IMR-90 (cell line): ENCODE measurements at regions not wholly inside any gene's neighbourhood (a gene's known extent, or its start where the extent isn't known, plus 50 kb on each side); places are given as distances from the start of the nearest gene placed in this dataset.

Source experiments
- ATAC-seq: fragments of 200-7000 bp; cut with Tn5 transposase; 2 replicates; pipeline ENCODE4 v1.9.1; 2020; ENCODE audit warnings: low read depth, mild to moderate bottlenecking, moderate library complexity
- BruUV-seq: library from RNA; stranded (reverse); fragments of 400-500 nt; replicated peaks from 2 replicates; lab custom pipeline; 2021; lab: Mats Ljungman, UMichigan
- CTCF ChIA-PET: fragments of 300-600 bp; formaldehyde crosslinking; extraction: SDS; loops from one replicate; lab custom pipeline; 2021; ENCODE audit warnings: antibody characterized with exemption; lab: Yijun Ruan, JAX
- POLR2A ChIA-PET: fragments of 300-600 bp; sonication (Branson Sonifier 250); formaldehyde crosslinking; loops from one replicate; lab custom pipeline; 2022; ENCODE audit warnings: antibody characterized with exemption; ENCODE audit not compliant: unreplicated experiment; lab: Charles Lee
- DNase-seq: peaks from one replicate; pipeline ENCODE4 v3.0.0; 2013
- H2AFZ ChIP-seq: replicated peaks from 2 replicates; pipeline ENCODE3; 2013; ENCODE audit warnings: low read length, mild to moderate bottlenecking; ENCODE audit not compliant: poor library complexity
- H2AK5ac ChIP-seq: 2 replicates; pipeline ENCODE4 v1.6.1; 2013; ENCODE audit warnings: low read depth, low read length, inconsistent platforms
- H2AK9ac ChIP-seq: replicated peaks from 2 replicates; pipeline ENCODE3; 2013; ENCODE audit warnings: mild to moderate bottlenecking, low read depth, low read length, moderate library complexity; ENCODE audit not compliant: poor library complexity
- H2BK120ac ChIP-seq: 2 replicates; pipeline ENCODE4 v1.6.1; 2013; ENCODE audit warnings: low read depth, low read length, inconsistent platforms
- H2BK15ac ChIP-seq: 3 replicates; pipeline ENCODE4 v1.6.1; 2013; ENCODE audit warnings: low read depth, low read length, inconsistent platforms
- H2BK20ac ChIP-seq: 2 replicates; pipeline ENCODE4 v1.6.1; 2013; ENCODE audit warnings: low read depth, mild to moderate bottlenecking, inconsistent platforms, low read length, moderate library complexity
- H2BK5ac ChIP-seq: 2 replicates; pipeline ENCODE4 v1.6.1; 2013; ENCODE audit warnings: mild to moderate bottlenecking, low read depth, low read length, inconsistent platforms; ENCODE audit not compliant: poor library complexity, severe bottlenecking
- H3K14ac ChIP-seq: replicated peaks from 2 replicates; pipeline ENCODE4 v1.6.1; 2013; ENCODE audit warnings: low read depth, low read length, inconsistent platforms
- H3K18ac ChIP-seq: 2 replicates; pipeline ENCODE4 v1.6.1; 2013; ENCODE audit warnings: low read depth, low read length, control low read depth
- H3K23ac ChIP-seq: 2 replicates; pipeline ENCODE4 v1.6.1; 2013; ENCODE audit warnings: low read depth, low read length, inconsistent platforms
- H3K27ac ChIP-seq: 2 replicates; pipeline ENCODE4 v1.5.1; 2013; ENCODE audit warnings: mild to moderate bottlenecking, control low read depth, low read length; ENCODE audit not compliant: insufficient read depth
- H3K27me3 ChIP-seq: 2 replicates; pipeline ENCODE4 v1.6.1; 2013; ENCODE audit warnings: low read length; ENCODE audit not compliant: control insufficient read depth, insufficient read depth
- H3K36me3 ChIP-seq: 2 replicates; pipeline ENCODE4 v1.6.1; 2013; ENCODE audit warnings: low read length, mixed read lengths; ENCODE audit not compliant: control insufficient read depth, insufficient read depth
- H3K4ac ChIP-seq: 2 replicates; pipeline ENCODE4 v1.6.1; 2013; ENCODE audit warnings: low read depth, low read length, inconsistent platforms
- H3K4me1 ChIP-seq: 2 replicates; pipeline ENCODE4 v1.6.1; 2013; ENCODE audit warnings: low read length, mixed read lengths; ENCODE audit not compliant: control insufficient read depth, insufficient read depth
- H3K4me2 ChIP-seq: 2 replicates; pipeline ENCODE4 v1.6.1; 2013; ENCODE audit warnings: low read depth, mild to moderate bottlenecking, control low read depth, low read length, moderate library complexity
- H3K4me3 ChIP-seq: 2 replicates; pipeline ENCODE4 v1.5.1; 2013; ENCODE audit warnings: low read depth, mild to moderate bottlenecking, control low read depth, low read length, moderate library complexity; ENCODE audit not compliant: insufficient read depth
- H3K56ac ChIP-seq: 2 replicates; pipeline ENCODE4 v1.6.1; 2013; ENCODE audit warnings: low read length, inconsistent platforms; ENCODE audit not compliant: insufficient read depth; ENCODE audit errors: extremely low read depth
- H3K79me1 ChIP-seq, 2 experiments: 2 replicates each; pipeline ENCODE4 v1.6.1; 2013; ENCODE audit warnings: low read length in 2 of 2, inconsistent platforms in 1 of 2, low read depth in 1 of 2
- H3K9ac ChIP-seq: 2 replicates; pipeline ENCODE4 v1.6.1; 2013; ENCODE audit warnings: low read depth, low read length, control low read depth
- H3K9me1 ChIP-seq: 2 replicates; pipeline ENCODE4 v1.6.1; 2013; ENCODE audit warnings: low read length, inconsistent platforms; ENCODE audit not compliant: insufficient read depth
- H3K9me3 ChIP-seq: 2 replicates; pipeline ENCODE4 v1.6.1; 2013; ENCODE audit warnings: low read length; ENCODE audit not compliant: control insufficient read depth, insufficient read depth
- H4K20me1 ChIP-seq: 2 replicates; pipeline ENCODE4 v1.6.1; 2013; ENCODE audit warnings: low read length, inconsistent platforms; ENCODE audit not compliant: insufficient read depth
- H4K5ac ChIP-seq: 2 replicates; pipeline ENCODE4 v1.6.1; 2013; ENCODE audit warnings: mild to moderate bottlenecking, low read depth, low read length, control low read depth
- H4K8ac ChIP-seq, 2 experiments: 2 replicates each; pipeline ENCODE4 v1.6.1; 2013; ENCODE audit warnings: low read depth in 2 of 2, low read length in 2 of 2, control low read depth in 1 of 2, inconsistent platforms in 1 of 2
- H4K91ac ChIP-seq: 2 replicates; pipeline ENCODE4 v1.6.1; 2013; ENCODE audit warnings: low read depth, low read length, inconsistent platforms; ENCODE audit not compliant: insufficient read depth
- BHLHE40 ChIP-seq: fragments of 150-350 bp; IDR thresholded peaks from 2 replicates; pipeline ENCODE4 v1.6.1; 2016; ENCODE audit warnings: mild to moderate bottlenecking, low read depth, low read length
- CEBPB ChIP-seq: IDR thresholded peaks from 2 replicates; pipeline ENCODE4 v1.6.1; 2012; ENCODE audit warnings: low read depth, low read length, improper control_type of control experiment
- CHD1 ChIP-seq: IDR thresholded peaks from 2 replicates; pipeline ENCODE4 v1.6.1; 2012; ENCODE audit warnings: low read depth, low read length, improper control_type of control experiment
- FOS ChIP-seq: fragments of 150-350 bp; IDR thresholded peaks from 2 replicates; pipeline ENCODE4 v1.6.1; 2016; ENCODE audit warnings: low read depth, low read length
- MAFK ChIP-seq: IDR thresholded peaks from 2 replicates; pipeline ENCODE4 v1.6.1; 2012; ENCODE audit warnings: low read depth, low read length, improper control_type of control experiment
- MAZ ChIP-seq: IDR thresholded peaks from 2 replicates; pipeline ENCODE4 v1.6.1; 2012; ENCODE audit warnings: low read depth, mild to moderate bottlenecking, low read length, improper control_type of control experiment, moderate library complexity, borderline replicate concordance
- MXI1 ChIP-seq: IDR thresholded peaks from 2 replicates; pipeline ENCODE4 v1.6.1; 2012; ENCODE audit warnings: low read depth, mild to moderate bottlenecking, low read length, moderate library complexity, borderline replicate concordance
- NFE2L2 ChIP-seq: fragments of 150-350 bp; IDR thresholded peaks from 2 replicates; pipeline ENCODE4 v1.6.1; 2016; ENCODE audit warnings: low read depth, mild to moderate bottlenecking, low read length
- POLR2A ChIP-seq: IDR thresholded peaks from 2 replicates; pipeline ENCODE4 v1.6.1; 2012; ENCODE audit warnings: mild to moderate bottlenecking, low read depth, low read length
- RAD21 ChIP-seq: IDR thresholded peaks from 2 replicates; pipeline ENCODE4 v1.6.1; 2012; ENCODE audit warnings: low read length, improper control_type of control experiment
- RCOR1 ChIP-seq: IDR thresholded peaks from 2 replicates; pipeline ENCODE4 v1.6.1; 2012; ENCODE audit warnings: mild to moderate bottlenecking, low read length, improper control_type of control experiment; ENCODE audit not compliant: insufficient replicate concordance
- RFX5 ChIP-seq: IDR thresholded peaks from 2 replicates; pipeline ENCODE4 v1.8.0; 2012; ENCODE audit warnings: low read depth, mild to moderate bottlenecking, low read length, moderate library complexity
- SMC3 ChIP-seq: fragments of 150-350 bp; IDR thresholded peaks from 2 replicates; pipeline ENCODE4 v1.6.1; 2016; ENCODE audit warnings: low read depth, mild to moderate bottlenecking, antibody characterized with exemption, low read length, moderate library complexity
- USF2 ChIP-seq: fragments of 150-350 bp; IDR thresholded peaks from 2 replicates; pipeline ENCODE4 v1.6.1; 2017; ENCODE audit warnings: mild to moderate bottlenecking, antibody characterized with exemption, low read length, low read depth
- WGBS, 2 experiments: methylation state at CpG; one replicate each; pipeline versions ENCODE4 v1.1.5 to v1.1.7; 2013; ENCODE audit warnings: missing lambda C conversion rate in 2 of 2; ENCODE audit not compliant: insufficient read length in 1 of 2; ENCODE audit errors: extremely low coverage in 2 of 2; 5-methylcytosine and 5-hydroxymethylcytosine counted together
- dilution Hi-C: fragments of 300-500 bp; cut with HindIII; formaldehyde crosslinking; loops from one replicate; pipeline ENCODE4 v1.14.3; 2018; ENCODE audit warnings: low sequenced_read_pairs; ENCODE audit not compliant: unreplicated experiment
- in situ Hi-C: fragments of 300-500 bp; cut with MboI; formaldehyde crosslinking; loops from 3 replicates; pipeline ENCODE4 v1.14.3; 2019; ENCODE audit warnings: low sequenced_read_pairs, inconsistent platforms, mixed read lengths
- intact Hi-C: fragments of 100-400 bp; cut with micrococcal nuclease; formaldehyde crosslinking; loops from 2 replicates; pipeline ENCODE4 v1.10.0; 2022
- TF ChIP-seq, protein P1 (sequence below): conservative IDR thresholded peaks from 2 replicates; pipeline ENCODE4 v1.5.1; 2012; ENCODE audit warnings: mild to moderate bottlenecking, low read depth, low read length, improper control_type of control experiment
- TF ChIP-seq, protein P2 (sequence below): fragments of 150-350 bp; IDR thresholded peaks from 2 replicates; pipeline ENCODE4 v1.6.1; 2016; ENCODE audit warnings: low read depth, mild to moderate bottlenecking, low read length, moderate library complexity, borderline replicate concordance

GRCh38 chr9:87340391-87340790 is 157.3 kb upstream of the DAPK1 start:
- Histone ChIP-seq H4K20me1 (no peaks in the 10 kb centered on the region), H4K8ac (no peak overlapping the region), H2BK120ac (no peak overlapping the region), H3K9me1 (0 out of 2 replicates have a peak, but pooled peaks cover 3% of the 10 kb centered on the region), H3K36me3 (no peaks in the 10 kb centered on the region), H2BK20ac (no peak overlapping the region), H3K23ac (no peak overlapping the region), H2AK5ac (no peak overlapping the region), H3K27ac (no peak overlapping the region), H3K4me2 (no peak overlapping the region), H3K18ac (no peak overlapping the region), H4K5ac (no peak overlapping the region), H2BK15ac (no peak overlapping the region), H2BK5ac (no peak overlapping the region), H2AFZ (no peak overlapping the region), H3K4ac (no peak overlapping the region), H3K9ac (no peak overlapping the region), H4K91ac (no peak overlapping the region), H3K4me3 (no peak overlapping the region), H3K27me3 (peaks cover 38% of the 10 kb centered on the region), H2AK9ac (no peak overlapping the region), H3K79me1 (no peaks in the 10 kb centered on the region), H3K56ac (no peak overlapping the region), H3K4me1 (peaks cover 4% of the 10 kb centered on the region; the same call in 1 of the 2 replicates), H3K9me3 (no peaks in the 10 kb centered on the region), H3K14ac (no peak overlapping the region)
- no CpG with 5 or more reads among the region's 4 CpGs for whole genome bisulfite sequencing, 2 experiments
- intact Hi-C loops (no loop called here), in situ Hi-C loops (no loop called here), dilution Hi-C loops (no loop called here)
- DNase-seq (no peak), ATAC-seq (no peak)
- POLR2A ChIA-PET = no interaction called here
- TF ChIP-seq CHD1 (no peak), USF2 (no peak), SMC3 (no peak), BHLHE40 (no peak), POLR2A (no peak), MXI1 (no peak), FOS (no peak), MAZ (no peak), RFX5 (no peak), RAD21 (no peak), NFE2L2 (no peak), MAFK (no peak), CEBPB (no peak), RCOR1 (no peak)
- TF ChIP-seq, protein P1, sequence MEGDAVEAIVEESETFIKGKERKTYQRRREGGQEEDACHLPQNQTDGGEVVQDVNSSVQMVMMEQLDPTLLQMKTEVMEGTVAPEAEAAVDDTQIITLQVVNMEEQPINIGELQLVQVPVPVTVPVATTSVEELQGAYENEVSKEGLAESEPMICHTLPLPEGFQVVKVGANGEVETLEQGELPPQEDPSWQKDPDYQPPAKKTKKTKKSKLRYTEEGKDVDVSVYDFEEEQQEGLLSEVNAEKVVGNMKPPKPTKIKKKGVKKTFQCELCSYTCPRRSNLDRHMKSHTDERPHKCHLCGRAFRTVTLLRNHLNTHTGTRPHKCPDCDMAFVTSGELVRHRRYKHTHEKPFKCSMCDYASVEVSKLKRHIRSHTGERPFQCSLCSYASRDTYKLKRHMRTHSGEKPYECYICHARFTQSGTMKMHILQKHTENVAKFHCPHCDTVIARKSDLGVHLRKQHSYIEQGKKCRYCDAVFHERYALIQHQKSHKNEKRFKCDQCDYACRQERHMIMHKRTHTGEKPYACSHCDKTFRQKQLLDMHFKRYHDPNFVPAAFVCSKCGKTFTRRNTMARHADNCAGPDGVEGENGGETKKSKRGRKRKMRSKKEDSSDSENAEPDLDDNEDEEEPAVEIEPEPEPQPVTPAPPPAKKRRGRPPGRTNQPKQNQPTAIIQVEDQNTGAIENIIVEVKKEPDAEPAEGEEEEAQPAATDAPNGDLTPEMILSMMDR = no peak
- TF ChIP-seq, protein P2, sequence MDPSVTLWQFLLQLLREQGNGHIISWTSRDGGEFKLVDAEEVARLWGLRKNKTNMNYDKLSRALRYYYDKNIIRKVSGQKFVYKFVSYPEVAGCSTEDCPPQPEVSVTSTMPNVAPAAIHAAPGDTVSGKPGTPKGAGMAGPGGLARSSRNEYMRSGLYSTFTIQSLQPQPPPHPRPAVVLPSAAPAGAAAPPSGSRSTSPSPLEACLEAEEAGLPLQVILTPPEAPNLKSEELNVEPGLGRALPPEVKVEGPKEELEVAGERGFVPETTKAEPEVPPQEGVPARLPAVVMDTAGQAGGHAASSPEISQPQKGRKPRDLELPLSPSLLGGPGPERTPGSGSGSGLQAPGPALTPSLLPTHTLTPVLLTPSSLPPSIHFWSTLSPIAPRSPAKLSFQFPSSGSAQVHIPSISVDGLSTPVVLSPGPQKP = no peak
- CTCF ChIA-PET = interaction anchor here (1.0 kb wide), 1 partner anchor 316 kb away, joined by 3 read pairs; no protein-coding TSS in a partner anchor
- BruUV-seq = no TSS peak
